Cardiac muscle cell (in vitro differentiated cells and primary cell): ENCODE measurements at regions not wholly inside any gene's neighbourhood (a gene's known extent, or its start where the extent isn't known, plus 50 kb on each side); places are given as distances from the start of the nearest gene placed in this dataset.
"Not testable (repeated sequence)": the region's sequence is repeated elsewhere in the genome, so short reads cannot be mapped to it uniquely, and the experiment has no call there.

Source experiments
- DNase-seq, 2 donors: peaks; one replicate each; pipeline versions ENCODE4 v3.0.0 to v3.0.0-alpha.2; 2010 to 2017; ENCODE audit warnings: low read depth in 1 of 2, low spot score in 1 of 2
- H3K27ac ChIP-seq: fragments of 200-600 bp; sonication (generic); 2 replicates; pipeline ENCODE4 v1.5.1; 2016
- H3K27me3 ChIP-seq: fragments of 200-600 bp; sonication (generic); 2 replicates; pipeline ENCODE4 v1.6.0; 2016; ENCODE audit warnings: control low read depth
- H3K36me3 ChIP-seq: fragments of 200-600 bp; sonication (generic); 2 replicates; pipeline ENCODE4 v1.5.1; 2016; ENCODE audit warnings: control low read depth
- H3K4me1 ChIP-seq: fragments of 200-600 bp; sonication (generic); 2 replicates; pipeline ENCODE4 v1.8.1; 2017; ENCODE audit warnings: low read depth, mild to moderate bottlenecking, mixed run types
- H3K4me3 ChIP-seq: fragments of 200-600 bp; sonication (generic); 2 replicates; pipeline ENCODE4 v1.5.1; 2016; ENCODE audit warnings: mild to moderate bottlenecking
- H3K9me3 ChIP-seq: fragments of 200-600 bp; sonication (generic); 2 replicates; pipeline ENCODE4 v1.5.1; 2017; ENCODE audit warnings: low read depth, mild to moderate bottlenecking, control low read depth
- TF ChIP-seq, protein P1 (sequence below): IDR thresholded peaks from 2 replicates; pipeline ENCODE4 v1.5.1; 2012; ENCODE audit warnings: low read depth, mild to moderate bottlenecking, low read length

GRCh38 chr1:220942278-220942677 is 63.0 kb downstream of the HLX start:
- TF ChIP-seq, protein P1, sequence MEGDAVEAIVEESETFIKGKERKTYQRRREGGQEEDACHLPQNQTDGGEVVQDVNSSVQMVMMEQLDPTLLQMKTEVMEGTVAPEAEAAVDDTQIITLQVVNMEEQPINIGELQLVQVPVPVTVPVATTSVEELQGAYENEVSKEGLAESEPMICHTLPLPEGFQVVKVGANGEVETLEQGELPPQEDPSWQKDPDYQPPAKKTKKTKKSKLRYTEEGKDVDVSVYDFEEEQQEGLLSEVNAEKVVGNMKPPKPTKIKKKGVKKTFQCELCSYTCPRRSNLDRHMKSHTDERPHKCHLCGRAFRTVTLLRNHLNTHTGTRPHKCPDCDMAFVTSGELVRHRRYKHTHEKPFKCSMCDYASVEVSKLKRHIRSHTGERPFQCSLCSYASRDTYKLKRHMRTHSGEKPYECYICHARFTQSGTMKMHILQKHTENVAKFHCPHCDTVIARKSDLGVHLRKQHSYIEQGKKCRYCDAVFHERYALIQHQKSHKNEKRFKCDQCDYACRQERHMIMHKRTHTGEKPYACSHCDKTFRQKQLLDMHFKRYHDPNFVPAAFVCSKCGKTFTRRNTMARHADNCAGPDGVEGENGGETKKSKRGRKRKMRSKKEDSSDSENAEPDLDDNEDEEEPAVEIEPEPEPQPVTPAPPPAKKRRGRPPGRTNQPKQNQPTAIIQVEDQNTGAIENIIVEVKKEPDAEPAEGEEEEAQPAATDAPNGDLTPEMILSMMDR = no peak
- Histone ChIP-seq H3K36me3 (no peaks in the 10 kb centered on the region), H3K4me1 (no peaks in the 10 kb centered on the region), H3K27me3 (no peaks in the 10 kb centered on the region), H3K4me3 (no peak overlapping the region), H3K9me3 (no peaks in the 10 kb centered on the region), H3K27ac (no peak overlapping the region)
- no peak for DNase-seq

- H3K9me3 ChIP-seq, DNase-seq, H3K36me3 ChIP-seq, H3K27me3 ChIP-seq, H3K27ac ChIP-seq, H3K4me3 ChIP-seq, H3K4me1 ChIP-seq: not testable (repeated sequence)
Measured at GRCh38 chr1:220942914-220943313, 63.7 kb downstream of the HLX start.

- H3K36me3 ChIP-seq = no peaks in the 10 kb centered on the region
- DNase-seq = no peak
- H3K4me3 ChIP-seq = no peak overlapping the region
- H3K9me3 ChIP-seq = no peaks in the 10 kb centered on the region
- H3K4me1 ChIP-seq = no peaks in the 10 kb centered on the region
- H3K27me3 ChIP-seq = no peaks in the 10 kb centered on the region
- no peak overlapping the region for H3K27ac ChIP-seq
- TF ChIP-seq, protein P1 = no peak
Measured at GRCh38 chr1:220943319-220943996, 64.2 kb downstream of the HLX start.

- Histone ChIP-seq H3K36me3 (no peaks in the 10 kb centered on the region), H3K4me3 (no peak overlapping the region), H3K9me3 (no peaks in the 10 kb centered on the region), H3K27me3 (no peaks in the 10 kb centered on the region), H3K4me1 (no peaks in the 10 kb centered on the region), H3K27ac (no peak overlapping the region)
- TF ChIP-seq, protein P1 = no peak
- DNase-seq = no peak
Measured at GRCh38 chr1:220950576-220950975, 71.3 kb downstream of the HLX start.

DNA sequence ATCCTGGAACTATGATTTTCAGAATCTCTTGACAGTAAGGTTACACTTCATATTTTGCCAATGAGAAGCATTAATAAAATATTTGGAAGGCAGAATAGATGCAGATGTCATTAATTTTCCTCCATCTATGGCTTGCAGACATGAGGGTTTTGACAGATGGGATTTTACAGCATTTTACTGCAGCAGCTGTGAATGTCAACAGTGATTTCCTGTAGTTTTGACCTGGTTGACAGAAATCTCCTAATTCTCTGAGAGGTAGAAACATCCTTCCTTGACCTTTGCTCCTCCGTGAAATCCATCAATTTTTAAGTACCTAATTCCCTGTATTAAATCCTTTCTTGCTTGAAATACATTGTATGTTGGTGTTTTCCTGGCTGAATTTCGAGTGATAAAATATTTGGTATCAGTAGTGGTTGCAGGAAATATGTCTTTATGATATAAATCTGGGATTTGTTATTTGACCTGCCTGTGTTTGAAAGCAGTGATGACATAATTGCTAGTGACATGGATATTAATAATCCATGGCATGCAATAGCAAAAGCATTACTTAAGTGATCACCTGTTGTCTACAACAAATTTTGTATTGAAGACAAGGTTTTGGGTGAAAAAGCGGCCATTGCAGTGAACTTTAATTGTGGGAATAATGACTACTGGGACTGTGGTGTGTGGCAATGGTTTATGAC is 73.9 kb downstream of the HLX start:
- no peaks in the 10 kb centered on the region for H3K4me1 ChIP-seq
- TF ChIP-seq, protein P1 = no peak
- H3K36me3 ChIP-seq = no peaks in the 10 kb centered on the region
- H3K9me3 ChIP-seq = no peaks in the 10 kb centered on the region
- H3K4me3 ChIP-seq = no peak overlapping the region
- no peak overlapping the region for H3K27ac ChIP-seq
- DNase-seq = no peak
- H3K27me3 ChIP-seq = no peaks in the 10 kb centered on the region

- TF ChIP-seq, protein P1 = no peak
Measured at GRCh38 chr1:220954321-220955075, 75.3 kb downstream of the HLX start.

More at GRCh38 chr1:220954321-220955075, 75.3 kb downstream of the HLX start:
- no peak overlapping the region for H3K27ac ChIP-seq
- no peak for DNase-seq
- no peaks in the 10 kb centered on the region for H3K27me3 ChIP-seq
- H3K36me3 ChIP-seq = no peaks in the 10 kb centered on the region
- H3K9me3 ChIP-seq = no peaks in the 10 kb centered on the region
- no peaks in the 10 kb centered on the region for H3K4me1 ChIP-seq
- H3K4me3 ChIP-seq = no peak overlapping the region
